SK-N-SH (cell line): ENCODE measurements at regions not wholly inside any gene's neighbourhood (a gene's known extent, or its start where the extent isn't known, plus 50 kb on each side); places are given as distances from the start of the nearest gene placed in this dataset.

Experiments used
- FOXM1 ChIP-seq: IDR thresholded peaks from 2 replicates; pipeline ENCODE4 v1.4.0; 2012; ENCODE audit warnings: low read depth, mild to moderate bottlenecking
- JUND ChIP-seq: IDR thresholded peaks from 2 replicates; pipeline ENCODE4 v1.4.0; 2012
- MXI1 ChIP-seq: IDR thresholded peaks from 2 replicates; pipeline ENCODE4 v1.6.1; 2012; ENCODE audit warnings: mild to moderate bottlenecking, low read depth, low read length, improper control_type of control experiment
- NFIC ChIP-seq: IDR thresholded peaks from 2 replicates; pipeline ENCODE4 v1.4.0; 2012; ENCODE audit warnings: borderline replicate concordance
- NRF1 ChIP-seq: IDR thresholded peaks from 2 replicates; pipeline ENCODE4 v1.6.1; 2012; ENCODE audit warnings: low read depth, mild to moderate bottlenecking, low read length
- POLR2AphosphoS5 ChIP-seq: IDR thresholded peaks from 2 replicates; pipeline ENCODE4 v1.6.1; 2012; ENCODE audit warnings: low read depth, low read length
- TAF1 ChIP-seq: IDR thresholded peaks from 2 replicates; pipeline ENCODE4 v1.6.1; 2012; ENCODE audit warnings: low read depth, mild to moderate bottlenecking, low read length, moderate library complexity, borderline replicate concordance
- TF ChIP-seq, protein P1 (sequence below): fragments of 200-600 bp; sonication (generic); IDR thresholded peaks from 2 replicates; pipeline ENCODE4 v1.6.1; 2017; ENCODE audit warnings: antibody characterized with exemption, mild to moderate bottlenecking, moderate library complexity
- TF ChIP-seq, protein P2 (sequence below): IDR thresholded peaks from 2 replicates; pipeline ENCODE4 v1.4.0; 2012; ENCODE audit warnings: low read depth
- TF ChIP-seq, protein P3 (sequence below): IDR thresholded peaks from 2 replicates; pipeline ENCODE4 v1.6.1; 2012; ENCODE audit warnings: mild to moderate bottlenecking, low read depth, low read length, moderate library complexity

DNA sequence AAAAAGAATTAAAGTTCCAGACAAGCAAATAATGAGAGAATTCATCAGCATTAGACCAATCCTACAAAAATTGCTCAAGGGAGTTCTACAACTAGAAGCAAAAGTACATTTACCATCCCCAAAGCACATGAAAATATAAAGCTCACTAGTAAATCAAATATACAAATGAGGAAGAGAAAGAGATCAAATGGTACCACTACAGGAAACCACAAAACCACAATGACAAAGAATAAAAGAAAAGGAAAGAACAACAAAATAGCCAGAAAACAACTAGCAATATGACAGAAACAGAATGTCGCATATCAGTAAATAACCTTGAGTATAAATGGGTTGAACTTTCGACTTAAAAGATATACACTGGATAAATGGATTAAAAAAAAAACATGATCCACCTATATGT is 739.0 kb downstream of the DTWD2 start:
- TF ChIP-seq, protein P1, sequence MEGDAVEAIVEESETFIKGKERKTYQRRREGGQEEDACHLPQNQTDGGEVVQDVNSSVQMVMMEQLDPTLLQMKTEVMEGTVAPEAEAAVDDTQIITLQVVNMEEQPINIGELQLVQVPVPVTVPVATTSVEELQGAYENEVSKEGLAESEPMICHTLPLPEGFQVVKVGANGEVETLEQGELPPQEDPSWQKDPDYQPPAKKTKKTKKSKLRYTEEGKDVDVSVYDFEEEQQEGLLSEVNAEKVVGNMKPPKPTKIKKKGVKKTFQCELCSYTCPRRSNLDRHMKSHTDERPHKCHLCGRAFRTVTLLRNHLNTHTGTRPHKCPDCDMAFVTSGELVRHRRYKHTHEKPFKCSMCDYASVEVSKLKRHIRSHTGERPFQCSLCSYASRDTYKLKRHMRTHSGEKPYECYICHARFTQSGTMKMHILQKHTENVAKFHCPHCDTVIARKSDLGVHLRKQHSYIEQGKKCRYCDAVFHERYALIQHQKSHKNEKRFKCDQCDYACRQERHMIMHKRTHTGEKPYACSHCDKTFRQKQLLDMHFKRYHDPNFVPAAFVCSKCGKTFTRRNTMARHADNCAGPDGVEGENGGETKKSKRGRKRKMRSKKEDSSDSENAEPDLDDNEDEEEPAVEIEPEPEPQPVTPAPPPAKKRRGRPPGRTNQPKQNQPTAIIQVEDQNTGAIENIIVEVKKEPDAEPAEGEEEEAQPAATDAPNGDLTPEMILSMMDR = no peak
- TF ChIP-seq, protein P2, sequence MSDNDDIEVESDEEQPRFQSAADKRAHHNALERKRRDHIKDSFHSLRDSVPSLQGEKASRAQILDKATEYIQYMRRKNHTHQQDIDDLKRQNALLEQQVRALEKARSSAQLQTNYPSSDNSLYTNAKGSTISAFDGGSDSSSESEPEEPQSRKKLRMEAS = no peak
- TF ChIP-seq TAF1 (no peak), NRF1 (no peak), FOXM1 (no peak), NFIC (no peak), POLR2AphosphoS5 (no peak), MXI1 (no peak), JUND (no peak)
- TF ChIP-seq, protein P3, sequence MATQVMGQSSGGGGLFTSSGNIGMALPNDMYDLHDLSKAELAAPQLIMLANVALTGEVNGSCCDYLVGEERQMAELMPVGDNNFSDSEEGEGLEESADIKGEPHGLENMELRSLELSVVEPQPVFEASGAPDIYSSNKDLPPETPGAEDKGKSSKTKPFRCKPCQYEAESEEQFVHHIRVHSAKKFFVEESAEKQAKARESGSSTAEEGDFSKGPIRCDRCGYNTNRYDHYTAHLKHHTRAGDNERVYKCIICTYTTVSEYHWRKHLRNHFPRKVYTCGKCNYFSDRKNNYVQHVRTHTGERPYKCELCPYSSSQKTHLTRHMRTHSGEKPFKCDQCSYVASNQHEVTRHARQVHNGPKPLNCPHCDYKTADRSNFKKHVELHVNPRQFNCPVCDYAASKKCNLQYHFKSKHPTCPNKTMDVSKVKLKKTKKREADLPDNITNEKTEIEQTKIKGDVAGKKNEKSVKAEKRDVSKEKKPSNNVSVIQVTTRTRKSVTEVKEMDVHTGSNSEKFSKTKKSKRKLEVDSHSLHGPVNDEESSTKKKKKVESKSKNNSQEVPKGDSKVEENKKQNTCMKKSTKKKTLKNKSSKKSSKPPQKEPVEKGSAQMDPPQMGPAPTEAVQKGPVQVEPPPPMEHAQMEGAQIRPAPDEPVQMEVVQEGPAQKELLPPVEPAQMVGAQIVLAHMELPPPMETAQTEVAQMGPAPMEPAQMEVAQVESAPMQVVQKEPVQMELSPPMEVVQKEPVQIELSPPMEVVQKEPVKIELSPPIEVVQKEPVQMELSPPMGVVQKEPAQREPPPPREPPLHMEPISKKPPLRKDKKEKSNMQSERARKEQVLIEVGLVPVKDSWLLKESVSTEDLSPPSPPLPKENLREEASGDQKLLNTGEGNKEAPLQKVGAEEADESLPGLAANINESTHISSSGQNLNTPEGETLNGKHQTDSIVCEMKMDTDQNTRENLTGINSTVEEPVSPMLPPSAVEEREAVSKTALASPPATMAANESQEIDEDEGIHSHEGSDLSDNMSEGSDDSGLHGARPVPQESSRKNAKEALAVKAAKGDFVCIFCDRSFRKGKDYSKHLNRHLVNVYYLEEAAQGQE = no peak
